Right lobe of liver (tissue), 4 donors: ENCODE measurements at regions not wholly inside any gene's neighbourhood (a gene's known extent, or its start where the extent isn't known, plus 50 kb on each side); places are given as distances from the start of the nearest gene placed in this dataset.

Experiments used
- CTCF ChIP-seq, 4 donors: fragments of 200-600 bp in 3 of 4; fragments of 450-650 bp in 1 of 4; IDR thresholded peaks; one replicate each; pipeline versions ENCODE4 v1.5.1 to v1.8.0; 2016 to 2022; ENCODE audit warnings: antibody characterized with exemption in 4 of 4, mild to moderate bottlenecking in 2 of 4
- POLR2A ChIP-seq: fragments of 450-650 bp; IDR thresholded peaks from one replicate; pipeline ENCODE4 v1.6.1; 2017; ENCODE audit warnings: antibody characterized with exemption, mild to moderate bottlenecking
- donor health status: DM: no; HTN: no; CAD: no.
- donor health status: DM: no; HTN: no; CAD: no.
- donor health status: DM: no; HTN: yes; CAD: no.

GRCh38 chr13:109694972-109695371, 91.4 kb downstream of the IRS2 start:
- TF ChIP-seq CTCF (IDR thresholded peaks at IDR 0.05) (no peak), POLR2A (peak; percentile 18)
